IMR-90 (cell line): ENCODE measurements at regions not wholly inside any gene's neighbourhood (a gene's known extent, or its start where the extent isn't known, plus 50 kb on each side); places are given as distances from the start of the nearest gene placed in this dataset.

ENCODE experiments used
- ATAC-seq: fragments of 200-7000 bp; cut with Tn5 transposase; 2 replicates; pipeline ENCODE4 v1.9.1; 2020; ENCODE audit warnings: low read depth, mild to moderate bottlenecking, moderate library complexity
- BruUV-seq: library from RNA; stranded (reverse); fragments of 400-500 nt; replicated peaks from 2 replicates; lab custom pipeline; 2021; lab: Mats Ljungman, UMichigan
- CTCF ChIA-PET: fragments of 300-600 bp; formaldehyde crosslinking; extraction: SDS; loops from one replicate; lab custom pipeline; 2021; ENCODE audit warnings: antibody characterized with exemption; lab: Yijun Ruan, JAX
- POLR2A ChIA-PET: fragments of 300-600 bp; sonication (Branson Sonifier 250); formaldehyde crosslinking; loops from one replicate; lab custom pipeline; 2022; ENCODE audit warnings: antibody characterized with exemption; ENCODE audit not compliant: unreplicated experiment; lab: Charles Lee
- DNase-seq: peaks from one replicate; pipeline ENCODE4 v3.0.0; 2013
- H2AFZ ChIP-seq: replicated peaks from 2 replicates; pipeline ENCODE3; 2013; ENCODE audit warnings: low read length, mild to moderate bottlenecking; ENCODE audit not compliant: poor library complexity
- H2AK5ac ChIP-seq: 2 replicates; pipeline ENCODE4 v1.6.1; 2013; ENCODE audit warnings: low read depth, low read length, inconsistent platforms
- H2AK9ac ChIP-seq: replicated peaks from 2 replicates; pipeline ENCODE3; 2013; ENCODE audit warnings: mild to moderate bottlenecking, low read depth, low read length, moderate library complexity; ENCODE audit not compliant: poor library complexity
- H2BK120ac ChIP-seq: 2 replicates; pipeline ENCODE4 v1.6.1; 2013; ENCODE audit warnings: low read depth, low read length, inconsistent platforms
- H2BK15ac ChIP-seq: 3 replicates; pipeline ENCODE4 v1.6.1; 2013; ENCODE audit warnings: low read depth, low read length, inconsistent platforms
- H2BK20ac ChIP-seq: 2 replicates; pipeline ENCODE4 v1.6.1; 2013; ENCODE audit warnings: low read depth, mild to moderate bottlenecking, inconsistent platforms, low read length, moderate library complexity
- H2BK5ac ChIP-seq: 2 replicates; pipeline ENCODE4 v1.6.1; 2013; ENCODE audit warnings: mild to moderate bottlenecking, low read depth, low read length, inconsistent platforms; ENCODE audit not compliant: poor library complexity, severe bottlenecking
- H3K14ac ChIP-seq: replicated peaks from 2 replicates; pipeline ENCODE4 v1.6.1; 2013; ENCODE audit warnings: low read depth, low read length, inconsistent platforms
- H3K18ac ChIP-seq: 2 replicates; pipeline ENCODE4 v1.6.1; 2013; ENCODE audit warnings: low read depth, low read length, control low read depth
- H3K23ac ChIP-seq: 2 replicates; pipeline ENCODE4 v1.6.1; 2013; ENCODE audit warnings: low read depth, low read length, inconsistent platforms
- H3K27ac ChIP-seq: 2 replicates; pipeline ENCODE4 v1.5.1; 2013; ENCODE audit warnings: mild to moderate bottlenecking, control low read depth, low read length; ENCODE audit not compliant: insufficient read depth
- H3K27me3 ChIP-seq: 2 replicates; pipeline ENCODE4 v1.6.1; 2013; ENCODE audit warnings: low read length; ENCODE audit not compliant: control insufficient read depth, insufficient read depth
- H3K36me3 ChIP-seq: 2 replicates; pipeline ENCODE4 v1.6.1; 2013; ENCODE audit warnings: low read length, mixed read lengths; ENCODE audit not compliant: control insufficient read depth, insufficient read depth
- H3K4ac ChIP-seq: 2 replicates; pipeline ENCODE4 v1.6.1; 2013; ENCODE audit warnings: low read depth, low read length, inconsistent platforms
- H3K4me1 ChIP-seq: 2 replicates; pipeline ENCODE4 v1.6.1; 2013; ENCODE audit warnings: low read length, mixed read lengths; ENCODE audit not compliant: control insufficient read depth, insufficient read depth
- H3K4me2 ChIP-seq: 2 replicates; pipeline ENCODE4 v1.6.1; 2013; ENCODE audit warnings: low read depth, mild to moderate bottlenecking, control low read depth, low read length, moderate library complexity
- H3K4me3 ChIP-seq: 2 replicates; pipeline ENCODE4 v1.5.1; 2013; ENCODE audit warnings: low read depth, mild to moderate bottlenecking, control low read depth, low read length, moderate library complexity; ENCODE audit not compliant: insufficient read depth
- H3K56ac ChIP-seq: 2 replicates; pipeline ENCODE4 v1.6.1; 2013; ENCODE audit warnings: low read length, inconsistent platforms; ENCODE audit not compliant: insufficient read depth; ENCODE audit errors: extremely low read depth
- H3K79me1 ChIP-seq, 2 experiments: 2 replicates each; pipeline ENCODE4 v1.6.1; 2013; ENCODE audit warnings: low read length in 2 of 2, inconsistent platforms in 1 of 2, low read depth in 1 of 2
- H3K9ac ChIP-seq: 2 replicates; pipeline ENCODE4 v1.6.1; 2013; ENCODE audit warnings: low read depth, low read length, control low read depth
- H3K9me1 ChIP-seq: 2 replicates; pipeline ENCODE4 v1.6.1; 2013; ENCODE audit warnings: low read length, inconsistent platforms; ENCODE audit not compliant: insufficient read depth
- H3K9me3 ChIP-seq: 2 replicates; pipeline ENCODE4 v1.6.1; 2013; ENCODE audit warnings: low read length; ENCODE audit not compliant: control insufficient read depth, insufficient read depth
- H4K20me1 ChIP-seq: 2 replicates; pipeline ENCODE4 v1.6.1; 2013; ENCODE audit warnings: low read length, inconsistent platforms; ENCODE audit not compliant: insufficient read depth
- H4K5ac ChIP-seq: 2 replicates; pipeline ENCODE4 v1.6.1; 2013; ENCODE audit warnings: mild to moderate bottlenecking, low read depth, low read length, control low read depth
- H4K8ac ChIP-seq, 2 experiments: 2 replicates each; pipeline ENCODE4 v1.6.1; 2013; ENCODE audit warnings: low read depth in 2 of 2, low read length in 2 of 2, control low read depth in 1 of 2, inconsistent platforms in 1 of 2
- H4K91ac ChIP-seq: 2 replicates; pipeline ENCODE4 v1.6.1; 2013; ENCODE audit warnings: low read depth, low read length, inconsistent platforms; ENCODE audit not compliant: insufficient read depth
- CEBPB ChIP-seq: IDR thresholded peaks from 2 replicates; pipeline ENCODE4 v1.6.1; 2012; ENCODE audit warnings: low read depth, low read length, improper control_type of control experiment
- CHD1 ChIP-seq: IDR thresholded peaks from 2 replicates; pipeline ENCODE4 v1.6.1; 2012; ENCODE audit warnings: low read depth, low read length, improper control_type of control experiment
- FOS ChIP-seq: fragments of 150-350 bp; IDR thresholded peaks from 2 replicates; pipeline ENCODE4 v1.6.1; 2016; ENCODE audit warnings: low read depth, low read length
- dilution Hi-C: fragments of 300-500 bp; cut with HindIII; formaldehyde crosslinking; loops from one replicate; pipeline ENCODE4 v1.14.3; 2018; ENCODE audit warnings: low sequenced_read_pairs; ENCODE audit not compliant: unreplicated experiment
- in situ Hi-C: fragments of 300-500 bp; cut with MboI; formaldehyde crosslinking; loops from 3 replicates; pipeline ENCODE4 v1.14.3; 2019; ENCODE audit warnings: low sequenced_read_pairs, inconsistent platforms, mixed read lengths
- intact Hi-C: fragments of 100-400 bp; cut with micrococcal nuclease; formaldehyde crosslinking; loops from 2 replicates; pipeline ENCODE4 v1.10.0; 2022

- no peak overlapping the region for H4K91ac ChIP-seq
- H2AFZ ChIP-seq, result no peak overlapping the region
- no peak overlapping the region for H2BK15ac ChIP-seq
- BruUV-seq, result no TSS peak
- H2BK20ac ChIP-seq, result no peak overlapping the region
- no peaks in the 10 kb centered on the region for H3K79me1 ChIP-seq
- no peak overlapping the region for H3K18ac ChIP-seq
- ATAC-seq (peak; percentile 37; the same call in 1 of the 2 replicates), DNase-seq (peak; percentile 80)
- no peaks in the 10 kb centered on the region for H3K9me3 ChIP-seq
- ChIA-PET CTCF (no interaction called here), POLR2A (no interaction called here)
- no peak overlapping the region for H3K9ac ChIP-seq
- dilution Hi-C loops (no loop called here), in situ Hi-C loops (no loop called here), intact Hi-C loops (no loop called here)
- no peak overlapping the region for H4K5ac ChIP-seq
- no peaks in the 10 kb centered on the region for H3K27me3 ChIP-seq
- H3K4ac ChIP-seq, result no peak overlapping the region
- H2AK5ac ChIP-seq, result no peak overlapping the region
- no peak overlapping the region for H2BK120ac ChIP-seq
- no peak overlapping the region for H3K23ac ChIP-seq
- no peaks in the 10 kb centered on the region for H3K4me1 ChIP-seq
- no peaks in the 10 kb centered on the region for H3K36me3 ChIP-seq
- H3K56ac ChIP-seq, result no peak overlapping the region
- no peaks in the 10 kb centered on the region for H3K9me1 ChIP-seq
- H2BK5ac ChIP-seq, result no peak overlapping the region
- no peak overlapping the region for H3K27ac ChIP-seq
- no peak overlapping the region for H3K14ac ChIP-seq
- no peaks in the 10 kb centered on the region for H4K20me1 ChIP-seq
- TF ChIP-seq FOS (peak; percentile 39; the same call in 1 of the 2 replicates), CEBPB (peak; percentile 0; the same call in 1 of the 2 replicates), CHD1 (no peak)
- no peak overlapping the region for H2AK9ac ChIP-seq
- no peak overlapping the region for H4K8ac ChIP-seq
- no peak overlapping the region for H3K4me2 ChIP-seq
- no peak overlapping the region for H3K4me3 ChIP-seq
These were observed 1109.3 kb upstream of the LCORL start for GRCh38 chr4:19130866-19131265.
